ENCODE measurements at regions not wholly inside any gene's neighbourhood (a gene's known extent, or its start where the extent isn't known, plus 50 kb on each side); places are given as distances from the start of the nearest gene placed in this dataset.
"Not testable (repeated sequence)": the region's sequence is repeated elsewhere in the genome, so short reads cannot be mapped to it uniquely, and the experiment has no call there.

DNA sequence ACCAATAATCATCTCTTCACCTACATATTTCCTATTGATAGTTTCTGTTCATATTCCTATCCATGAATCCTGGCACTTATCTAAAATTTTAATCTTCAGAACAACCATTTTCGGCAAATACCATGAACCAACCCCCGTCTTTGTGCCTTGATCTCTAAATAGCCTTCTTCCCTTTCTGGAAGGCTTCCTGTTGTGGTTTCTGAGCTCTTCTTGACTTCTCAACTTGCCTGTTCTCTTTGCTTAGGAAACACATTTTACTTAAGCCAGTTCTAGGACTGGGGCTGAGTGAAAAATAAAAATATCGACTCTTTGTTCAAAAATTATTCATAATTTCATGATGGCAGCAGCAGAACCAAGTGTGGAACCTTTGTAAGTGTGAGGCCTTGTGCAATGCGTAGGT is 882.4 kb downstream of the C4orf33 start:
- TF ChIP-seq, protein P1, sequence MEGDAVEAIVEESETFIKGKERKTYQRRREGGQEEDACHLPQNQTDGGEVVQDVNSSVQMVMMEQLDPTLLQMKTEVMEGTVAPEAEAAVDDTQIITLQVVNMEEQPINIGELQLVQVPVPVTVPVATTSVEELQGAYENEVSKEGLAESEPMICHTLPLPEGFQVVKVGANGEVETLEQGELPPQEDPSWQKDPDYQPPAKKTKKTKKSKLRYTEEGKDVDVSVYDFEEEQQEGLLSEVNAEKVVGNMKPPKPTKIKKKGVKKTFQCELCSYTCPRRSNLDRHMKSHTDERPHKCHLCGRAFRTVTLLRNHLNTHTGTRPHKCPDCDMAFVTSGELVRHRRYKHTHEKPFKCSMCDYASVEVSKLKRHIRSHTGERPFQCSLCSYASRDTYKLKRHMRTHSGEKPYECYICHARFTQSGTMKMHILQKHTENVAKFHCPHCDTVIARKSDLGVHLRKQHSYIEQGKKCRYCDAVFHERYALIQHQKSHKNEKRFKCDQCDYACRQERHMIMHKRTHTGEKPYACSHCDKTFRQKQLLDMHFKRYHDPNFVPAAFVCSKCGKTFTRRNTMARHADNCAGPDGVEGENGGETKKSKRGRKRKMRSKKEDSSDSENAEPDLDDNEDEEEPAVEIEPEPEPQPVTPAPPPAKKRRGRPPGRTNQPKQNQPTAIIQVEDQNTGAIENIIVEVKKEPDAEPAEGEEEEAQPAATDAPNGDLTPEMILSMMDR (IDR thresholded peaks at IDR 0.05; ENCODE audit: extremely low read depth, missing control alignments) = no peak
- no peak for DNase-seq (ENCODE audit: low spot score)

GRCh38 chr4:129988957-129989356 is 893.0 kb downstream of the C4orf33 start:
- TF ChIP-seq, protein P1 (IDR thresholded peaks at IDR 0.05; ENCODE audit: extremely low read depth, missing control alignments) = no peak
- DNase-seq (ENCODE audit: low spot score) = no peak

- DNase-seq (ENCODE audit: low spot score) = no peak
- TF ChIP-seq, protein P1 (IDR thresholded peaks at IDR 0.05; ENCODE audit: extremely low read depth, missing control alignments) = no peak
Measured at GRCh38 chr4:129994715-129995114, 898.8 kb downstream of the C4orf33 start.

DNA sequence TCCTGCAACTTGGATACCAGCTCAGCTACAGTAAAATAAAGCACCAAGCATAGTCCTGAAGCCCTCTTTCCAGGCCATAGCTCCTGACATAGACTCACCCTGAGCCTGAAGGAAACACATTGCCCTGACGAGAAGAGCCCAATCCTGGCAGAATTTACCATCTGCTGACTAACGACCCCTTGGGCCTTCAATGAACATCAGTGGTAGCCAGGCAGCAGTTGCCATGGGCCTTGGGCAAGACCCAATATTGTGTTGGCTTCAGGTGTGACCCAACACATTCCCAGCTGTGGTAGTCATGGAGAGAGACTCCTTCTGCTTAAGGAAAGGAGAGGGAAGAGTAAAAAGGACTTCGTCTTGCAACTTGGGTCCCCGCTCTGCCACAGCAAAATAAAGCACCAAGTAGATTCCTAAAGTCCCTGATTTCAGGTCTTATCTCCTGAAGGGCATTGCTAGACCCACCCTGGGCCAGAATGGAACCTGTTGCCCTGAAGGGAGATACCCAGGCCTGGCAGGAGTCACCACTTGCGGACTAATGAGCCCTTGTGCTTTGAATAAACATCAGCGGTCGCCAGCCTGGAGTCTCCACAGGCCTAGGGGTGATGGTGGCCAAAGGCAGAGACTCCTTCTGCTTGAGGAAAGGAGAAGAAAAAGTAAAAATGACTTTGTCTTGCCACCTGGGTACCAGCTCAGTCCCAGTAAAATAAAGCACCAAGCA is 902.6 kb downstream of the C4orf33 start:
- TF ChIP-seq, protein P1 (IDR thresholded peaks at IDR 0.05; ENCODE audit: extremely low read depth, missing control alignments) = no peak
- no peak for DNase-seq (ENCODE audit: low spot score)

DNA sequence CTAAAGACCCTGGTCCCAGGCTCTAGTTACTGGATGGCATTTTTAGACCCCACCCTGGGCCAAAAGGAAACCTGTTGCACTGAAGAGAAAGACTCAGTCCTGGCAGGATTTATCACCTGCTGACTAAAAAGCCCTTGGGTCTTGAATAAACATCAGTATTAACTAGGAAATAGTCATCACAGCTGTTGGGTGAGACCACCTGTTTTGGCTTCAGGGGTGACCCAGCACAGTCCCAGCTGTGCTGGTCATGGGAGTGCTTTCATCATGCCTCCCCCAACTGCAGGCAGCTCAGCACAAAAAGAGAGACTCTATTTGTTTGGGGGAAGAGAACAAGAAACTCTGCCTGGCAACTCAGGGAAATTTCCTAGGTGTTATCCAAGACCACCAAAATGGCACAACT is 903.2 kb downstream of the C4orf33 start:
- TF ChIP-seq, protein P1 (IDR thresholded peaks at IDR 0.05; ENCODE audit: extremely low read depth, missing control alignments) = no peak
- DNase-seq (ENCODE audit: low spot score) = no peak

- TF ChIP-seq, protein P1 (IDR thresholded peaks at IDR 0.05; ENCODE audit: extremely low read depth, missing control alignments) = no peak
- DNase-seq (ENCODE audit: low spot score) = no peak
Measured at GRCh38 chr4:130008461-130008860, 912.5 kb downstream of the C4orf33 start.

GRCh38 chr4:130012806-130013205 is 916.9 kb downstream of the C4orf33 start:
- DNase-seq (ENCODE audit: low spot score) = not testable (repeated sequence)

DNA sequence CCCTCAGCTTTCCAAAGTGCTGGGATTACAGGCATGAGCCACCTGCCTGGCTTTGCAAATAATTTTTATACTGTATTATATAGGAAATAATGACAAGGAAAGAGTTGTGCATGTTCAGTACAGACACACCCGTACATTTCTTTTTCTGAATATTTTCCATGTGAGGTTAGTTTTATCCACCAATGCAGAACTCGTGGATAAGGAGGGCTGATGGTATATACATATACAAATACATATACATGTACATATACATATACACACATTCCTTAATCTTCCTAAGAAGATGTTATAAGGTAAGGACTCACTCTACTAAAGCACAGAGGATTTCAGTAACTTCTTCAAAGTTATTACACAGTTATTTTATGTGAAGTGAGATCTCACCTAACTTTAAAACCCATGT is 925.8 kb downstream of the C4orf33 start:
- no peak for DNase-seq (ENCODE audit: low spot score)
- TF ChIP-seq, protein P1 (IDR thresholded peaks at IDR 0.05; ENCODE audit: extremely low read depth, missing control alignments) = no peak

Measured in GM20000 (cell line).